Erythroblast (primary cell): ENCODE measurements at regions not wholly inside any gene's neighbourhood (a gene's known extent, or its start where the extent isn't known, plus 50 kb on each side); places are given as distances from the start of the nearest gene placed in this dataset.

Source experiments
- GATA1 ChIP-seq: IDR thresholded peaks from 2 replicates; pipeline ENCODE4 v1.6.1; 2011; ENCODE audit warnings: low read depth, mild to moderate bottlenecking, control low read depth, low read length, moderate library complexity
- POLR2A ChIP-seq: IDR thresholded peaks from 2 replicates; pipeline ENCODE4 v1.6.1; 2011; ENCODE audit warnings: mild to moderate bottlenecking, low read length

GRCh38 chr12:109663795-109664194 lies 49.8 kb upstream of the FAM222A start:
- TF ChIP-seq POLR2A (no peak), GATA1 (no peak)
